HEK293 (cell line): ENCODE measurements at regions not wholly inside any gene's neighbourhood (a gene's known extent, or its start where the extent isn't known, plus 50 kb on each side); places are given as distances from the start of the nearest gene placed in this dataset.
"Not testable (repeated sequence)": the region's sequence is repeated elsewhere in the genome, so short reads cannot be mapped to it uniquely, and the experiment has no call there.

Experiments used
- BCL11A ChIP-seq: fragments of 450-650 bp; formaldehyde crosslinking; IDR thresholded peaks from 2 replicates; pipeline ENCODE4 v1.5.1; 2016; ENCODE audit warnings: low read depth, missing biosample characterization, missing genetic modification characterization
- CTCF ChIP-seq: fragments of 450-650 bp; formaldehyde crosslinking; IDR thresholded peaks from 2 replicates; pipeline ENCODE4 v1.5.1; 2016; ENCODE audit warnings: missing biosample characterization, missing genetic modification characterization
- OSR2 ChIP-seq: fragments of 450-650 bp; formaldehyde crosslinking; IDR thresholded peaks from 2 replicates; pipeline ENCODE4 v1.5.1; 2016; ENCODE audit warnings: missing biosample characterization, missing genetic modification characterization
- ZBTB21 ChIP-seq: fragments of 450-650 bp; formaldehyde crosslinking; IDR thresholded peaks from 2 replicates; pipeline ENCODE4 v1.5.1; 2017; ENCODE audit warnings: missing biosample characterization, missing genetic modification characterization
- ZNF146 ChIP-seq: fragments of 450-650 bp; formaldehyde crosslinking; IDR thresholded peaks from 2 replicates; pipeline ENCODE4 v1.5.1; 2016; ENCODE audit warnings: missing biosample characterization, missing genetic modification characterization
- ZNF155 ChIP-seq: fragments of 450-650 bp; formaldehyde crosslinking; IDR thresholded peaks from 2 replicates; pipeline ENCODE4 v1.5.1; 2016; ENCODE audit warnings: missing biosample characterization, missing genetic modification characterization
- ZNF266 ChIP-seq: fragments of 450-650 bp; formaldehyde crosslinking; IDR thresholded peaks from 2 replicates; pipeline ENCODE4 v1.5.1; 2016; ENCODE audit warnings: missing biosample characterization, missing genetic modification characterization, low read depth
- ZNF488 ChIP-seq: fragments of 450-650 bp; formaldehyde crosslinking; IDR thresholded peaks from 2 replicates; pipeline ENCODE4 v1.5.1; 2016; ENCODE audit warnings: missing biosample characterization, missing genetic modification characterization
- ZNF510 ChIP-seq: fragments of 450-650 bp; formaldehyde crosslinking; IDR thresholded peaks from 2 replicates; pipeline ENCODE4 v1.5.1; 2018; ENCODE audit warnings: mild to moderate bottlenecking, missing genetic modification characterization, missing biosample characterization; ENCODE audit not compliant: insufficient replicate concordance
- ZNF830 ChIP-seq: fragments of 450-650 bp; IDR thresholded peaks from 2 replicates; pipeline ENCODE4 v1.5.0; 2018; ENCODE audit warnings: missing biosample characterization, missing genetic modification characterization, low read depth, mild to moderate bottlenecking, moderate library complexity
- TF ChIP-seq, protein P1 (sequence below): fragments of 450-650 bp; formaldehyde crosslinking; IDR thresholded peaks from 2 replicates; pipeline ENCODE4 v1.5.1; 2016; ENCODE audit warnings: missing biosample characterization, missing genetic modification characterization
- TF ChIP-seq, protein P2 (sequence below): fragments of 450-650 bp; formaldehyde crosslinking; optimal IDR thresholded peaks from 2 replicates; pipeline ENCODE3; 2016; ENCODE audit warnings: missing biosample characterization, mild to moderate bottlenecking, missing genetic modification characterization

DNA sequence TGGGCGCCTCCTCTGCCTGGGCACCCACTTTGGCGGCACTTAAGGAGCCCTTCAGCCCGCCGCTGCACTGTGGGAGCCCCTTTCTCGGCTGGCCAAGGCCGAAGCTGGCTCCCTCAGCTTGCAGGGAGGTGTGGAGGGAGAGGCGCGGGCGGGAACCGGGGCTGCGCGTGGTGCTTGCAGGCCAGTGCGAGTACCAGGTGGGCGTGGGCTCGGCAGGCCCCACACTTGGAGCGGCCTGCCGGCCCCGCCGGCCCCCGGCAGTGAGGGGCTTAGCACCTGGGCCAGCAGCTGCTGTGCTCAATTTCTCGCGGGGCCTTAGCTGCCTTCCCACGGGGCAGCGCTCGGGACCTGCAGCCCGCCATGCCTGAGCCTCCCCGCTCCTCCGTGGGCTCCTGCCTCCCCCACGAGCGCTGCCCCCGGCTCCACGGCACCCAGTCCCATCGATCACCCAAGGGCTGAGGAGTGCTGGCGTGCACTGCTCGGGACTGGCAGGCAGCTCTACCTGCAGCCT, 182.4 kb upstream of the GPRIN3 start:
- TF ChIP-seq, protein P1, sequence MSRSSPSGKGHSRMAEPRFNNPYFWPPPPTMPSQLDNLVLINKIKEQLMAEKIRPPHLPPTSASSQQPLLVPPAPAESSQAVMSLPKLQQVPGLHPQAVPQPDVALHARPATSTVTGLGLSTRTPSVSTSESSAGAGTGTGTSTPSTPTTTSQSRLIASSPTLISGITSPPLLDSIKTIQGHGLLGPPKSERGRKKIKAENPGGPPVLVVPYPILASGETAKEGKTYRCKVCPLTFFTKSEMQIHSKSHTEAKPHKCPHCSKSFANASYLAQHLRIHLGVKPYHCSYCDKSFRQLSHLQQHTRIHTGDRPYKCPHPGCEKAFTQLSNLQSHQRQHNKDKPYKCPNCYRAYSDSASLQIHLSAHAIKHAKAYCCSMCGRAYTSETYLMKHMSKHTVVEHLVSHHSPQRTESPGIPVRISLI (tag by site-specific recombination): not testable (repeated sequence)
- TF ChIP-seq BCL11A (tag by site-specific recombination); ZNF266 (tag by site-specific recombination); ZBTB21; ZNF146; ZNF155; OSR2; ZNF830 (tag by site-specific recombination); CTCF (tag by site-specific recombination); ZNF510 (tag by site-specific recombination); ZNF488 (tag by site-specific recombination): not testable (repeated sequence)
- TF ChIP-seq, protein P2, sequence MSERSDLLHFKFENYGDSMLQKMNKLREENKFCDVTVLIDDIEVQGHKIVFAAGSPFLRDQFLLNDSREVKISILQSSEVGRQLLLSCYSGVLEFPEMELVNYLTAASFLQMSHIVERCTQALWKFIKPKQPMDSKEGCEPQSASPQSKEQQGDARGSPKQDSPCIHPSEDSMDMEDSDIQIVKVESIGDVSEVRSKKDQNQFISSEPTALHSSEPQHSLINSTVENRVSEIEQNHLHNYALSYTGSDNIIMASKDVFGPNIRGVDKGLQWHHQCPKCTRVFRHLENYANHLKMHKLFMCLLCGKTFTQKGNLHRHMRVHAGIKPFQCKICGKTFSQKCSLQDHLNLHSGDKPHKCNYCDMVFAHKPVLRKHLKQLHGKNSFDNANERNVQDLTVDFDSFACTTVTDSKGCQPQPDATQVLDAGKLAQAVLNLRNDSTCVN (tag by site-specific recombination): not testable (repeated sequence)
